Activated CD4-positive, alpha-beta T cell treated with anti-CD3 and anti-CD28 coated beads, Interleukin-10, Interleukin-2, amounts not matched to agents 100 ng/mL and 50 ng/mL, durations not matched to agents 16 hours and 8 hours (primary cell): ENCODE measurements at regions not wholly inside any gene's neighbourhood (a gene's known extent, or its start where the extent isn't known, plus 50 kb on each side); places are given as distances from the start of the nearest gene placed in this dataset.

Experiments used
- DNase-seq: peaks from one replicate; pipeline ENCODE4 v3.0.0-alpha.2; 2020

GRCh38 chrX:39360101-39360500, 558.8 kb downstream of the MID1IP1 start:
- DNase-seq = no peak

GRCh38 chrX:39361736-39362135, 560.5 kb downstream of the MID1IP1 start:
- DNase-seq = no peak

GRCh38 chrX:39367416-39367815, 566.2 kb downstream of the MID1IP1 start:
- no peak for DNase-seq

DNA sequence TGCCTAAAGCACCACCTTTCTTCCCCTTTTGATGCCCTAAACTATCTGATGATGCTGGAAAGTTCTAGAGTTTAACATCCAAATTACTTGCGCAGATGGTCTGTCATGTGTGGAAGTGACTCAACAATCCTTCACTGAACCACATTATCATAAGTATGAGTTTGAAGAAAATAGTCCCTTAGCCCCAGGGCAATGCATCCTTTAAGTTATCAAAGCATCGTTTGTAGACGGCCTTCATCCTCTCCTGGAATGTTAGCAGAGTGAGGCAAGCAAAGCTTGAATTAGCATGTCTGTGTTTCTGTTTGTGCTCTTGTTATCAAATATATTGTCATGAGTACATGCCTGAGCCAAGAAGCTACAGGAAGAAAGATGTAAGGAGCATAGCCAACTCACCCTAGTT, 570.9 kb downstream of the MID1IP1 start:
- DNase-seq = no peak

GRCh38 chrX:39377157-39377556, 575.9 kb downstream of the MID1IP1 start:
- no peak for DNase-seq

DNA sequence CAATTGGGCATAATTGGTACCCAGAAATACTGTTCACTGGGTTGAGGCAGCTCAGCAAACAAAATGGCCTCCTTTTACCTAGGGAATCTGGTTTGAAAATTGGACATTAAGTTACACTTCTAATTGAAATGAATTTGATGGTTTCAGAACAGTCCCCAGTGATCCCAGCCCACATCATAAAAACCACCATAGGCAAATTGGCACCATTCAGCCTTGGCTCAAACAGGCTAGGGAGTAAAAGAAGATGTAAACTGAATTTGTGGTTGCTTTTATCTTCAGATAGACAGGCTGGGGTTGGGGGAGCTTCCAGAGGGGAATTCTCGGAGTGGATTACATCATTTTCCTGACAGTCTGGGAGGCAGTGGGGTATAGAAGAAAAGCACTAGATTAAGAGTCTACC, 576.5 kb downstream of the MID1IP1 start:
- DNase-seq = no peak

DNA sequence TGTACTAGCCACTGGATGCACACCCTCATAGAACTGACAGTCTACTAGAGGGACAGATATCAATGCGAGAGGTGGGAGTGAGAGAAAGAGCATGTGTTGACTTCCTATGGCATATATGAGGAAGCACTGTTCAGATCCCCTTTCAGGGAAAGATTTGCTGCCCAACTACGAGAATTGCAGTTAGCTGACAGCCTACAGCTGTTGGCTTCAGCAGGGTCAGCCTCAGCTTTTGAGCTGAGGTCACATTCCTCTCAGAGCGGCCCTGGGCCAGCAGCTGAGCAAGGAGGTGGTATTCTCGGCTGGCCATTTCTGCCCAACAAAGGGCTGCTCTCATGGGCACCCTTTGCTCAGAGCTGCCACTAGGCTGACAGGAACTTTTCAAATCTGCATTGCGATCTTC, 580.2 kb downstream of the MID1IP1 start:
- no peak for DNase-seq

DNA sequence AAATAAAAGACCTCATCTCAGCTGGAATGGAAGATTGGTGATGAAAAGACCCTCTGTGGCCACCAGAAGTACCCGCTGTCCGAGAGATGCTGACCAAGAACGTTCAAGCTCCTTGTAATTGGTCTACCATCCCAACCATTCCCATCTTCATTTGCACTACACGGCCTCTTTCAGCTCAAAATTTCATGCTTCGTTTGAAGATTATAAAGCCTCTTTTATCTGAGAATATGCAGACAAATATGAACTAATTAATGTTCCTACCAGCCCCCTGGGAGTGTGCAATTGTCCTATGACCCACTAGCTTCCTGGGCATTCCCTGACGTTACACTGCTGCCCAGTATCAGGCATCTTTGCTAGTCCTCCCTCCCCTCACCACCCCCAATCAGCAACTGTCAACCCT, 583.7 kb downstream of the MID1IP1 start:
- DNase-seq = no peak

DNA sequence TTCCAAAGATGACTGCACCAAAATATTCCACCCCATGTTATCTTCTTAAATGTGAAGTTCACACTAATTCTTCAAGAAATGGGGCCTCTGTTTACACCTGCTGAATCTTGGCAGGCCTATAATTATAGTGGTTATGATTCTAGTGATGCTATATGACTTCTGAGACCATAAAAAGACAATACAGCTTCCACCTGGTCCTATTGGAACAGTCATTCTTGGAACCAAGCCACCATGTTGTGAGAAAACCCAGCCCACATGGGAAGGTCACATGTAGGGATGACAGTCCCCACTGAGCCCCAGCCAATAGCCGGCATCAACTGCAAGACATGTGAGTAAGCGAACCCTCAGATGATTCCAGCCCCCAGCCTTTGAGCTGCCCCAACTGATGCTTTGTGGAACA, 587.5 kb downstream of the MID1IP1 start:
- DNase-seq = no peak

- no peak for DNase-seq
Observed at GRCh38 chrX:39396358-39396995, 595.2 kb downstream of the MID1IP1 start.

- DNase-seq = no peak
Observed at GRCh38 chrX:39397561-39398199, 596.4 kb downstream of the MID1IP1 start.

GRCh38 chrX:39398215-39398962, 597.1 kb downstream of the MID1IP1 start:
- no peak for DNase-seq

DNA sequence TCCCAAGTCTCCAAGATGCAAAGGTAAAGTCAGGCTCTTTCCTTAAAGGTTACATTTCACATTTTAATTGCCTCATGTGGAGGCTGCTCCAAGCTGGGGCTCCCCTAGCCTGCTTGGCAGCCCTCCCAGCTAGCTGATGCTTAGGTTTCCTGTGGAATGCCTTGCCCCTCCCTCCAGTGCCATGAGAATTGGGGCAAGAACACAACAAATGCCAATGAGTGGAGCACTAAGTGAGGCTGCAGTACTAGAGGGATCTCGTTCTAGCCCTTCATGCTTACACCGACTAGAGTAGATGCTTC, 597.7 kb downstream of the MID1IP1 start:
- DNase-seq = no peak

DNA sequence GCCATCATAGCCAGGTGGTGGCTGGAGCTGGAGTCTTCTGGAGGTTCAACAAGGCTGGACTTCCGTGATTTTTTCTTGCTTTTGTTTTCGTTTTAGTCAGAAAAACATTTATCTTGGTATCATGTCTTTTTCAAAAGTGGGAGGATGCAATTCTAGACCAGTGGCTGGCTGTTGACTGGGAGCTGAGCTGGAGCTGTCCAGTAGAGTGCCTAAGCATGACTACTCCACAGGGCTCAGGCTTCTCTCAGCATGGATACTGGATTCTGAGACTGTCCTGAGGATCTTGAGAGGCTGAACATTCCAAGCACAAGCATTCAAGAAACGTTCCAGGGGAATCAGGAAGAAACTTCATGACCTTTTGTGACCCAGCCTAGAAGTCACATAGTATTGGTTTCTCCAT, 598.1 kb downstream of the MID1IP1 start:
- DNase-seq = no peak

DNA sequence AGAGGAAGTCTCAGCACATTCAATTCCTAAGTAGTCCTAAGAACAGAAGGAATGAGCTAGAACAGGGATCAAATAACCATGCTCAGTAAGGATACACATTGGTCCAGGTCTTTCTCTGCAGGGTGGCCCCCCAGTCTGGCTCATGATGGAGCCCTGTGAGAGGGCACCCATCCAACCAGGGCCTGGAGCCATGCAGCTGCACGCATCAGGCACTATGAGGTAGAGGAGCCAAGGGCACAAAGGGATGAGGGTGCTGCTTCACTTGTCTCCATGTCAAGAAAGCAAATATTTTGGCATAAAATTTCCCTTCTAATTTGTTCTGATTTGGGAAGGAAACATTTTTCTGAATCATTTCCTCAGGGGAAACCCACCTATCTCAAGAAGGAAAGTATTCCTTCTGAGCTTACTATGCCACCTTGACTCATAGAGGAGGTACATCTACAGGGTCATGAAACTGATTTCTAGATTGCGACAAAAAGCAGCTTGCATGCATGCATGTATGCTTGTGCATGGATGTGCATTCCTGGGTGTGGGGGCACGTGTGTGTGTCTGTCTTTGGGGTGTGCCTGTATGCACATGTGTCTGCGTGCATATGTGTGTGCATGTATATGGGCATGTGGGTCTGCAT, 600.3 kb downstream of the MID1IP1 start:
- DNase-seq = no peak

GRCh38 chrX:39402158-39402557, 600.9 kb downstream of the MID1IP1 start:
- no peak for DNase-seq

- no peak for DNase-seq
Observed at GRCh38 chrX:39406799-39407198, 605.5 kb downstream of the MID1IP1 start.

GRCh38 chrX:39409246-39409917, 608.1 kb downstream of the MID1IP1 start:
- no peak for DNase-seq

DNA sequence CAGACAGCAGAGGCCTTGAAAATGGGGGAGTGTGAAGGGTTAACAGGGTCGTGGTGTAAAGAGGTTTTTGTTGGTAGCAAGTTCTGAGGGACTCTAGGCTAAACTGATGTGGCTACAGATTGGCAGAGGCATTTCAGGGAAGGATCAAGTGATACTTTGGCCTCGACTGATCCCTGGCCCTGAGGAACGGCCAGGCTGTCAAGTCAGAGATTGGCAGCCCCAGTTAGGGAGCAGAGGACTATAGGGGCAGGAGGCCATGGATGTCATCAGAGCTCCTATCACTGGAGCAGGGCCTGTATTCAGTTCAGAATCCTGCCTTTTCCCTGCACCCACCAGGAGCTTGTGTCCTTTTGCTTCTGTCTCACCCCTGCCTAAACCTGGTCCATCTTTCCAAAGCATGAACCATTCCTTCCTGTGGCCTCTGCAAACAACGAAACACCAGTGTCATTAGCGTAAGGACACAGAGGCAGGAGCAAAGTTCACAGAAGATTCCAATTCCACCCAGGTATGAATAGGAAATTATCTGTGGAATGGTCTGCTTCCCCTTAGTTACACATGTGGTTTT, 613.1 kb downstream of the MID1IP1 start:
- DNase-seq = no peak

GRCh38 chrX:39416547-39417260, 615.4 kb downstream of the MID1IP1 start:
- no peak for DNase-seq

DNA sequence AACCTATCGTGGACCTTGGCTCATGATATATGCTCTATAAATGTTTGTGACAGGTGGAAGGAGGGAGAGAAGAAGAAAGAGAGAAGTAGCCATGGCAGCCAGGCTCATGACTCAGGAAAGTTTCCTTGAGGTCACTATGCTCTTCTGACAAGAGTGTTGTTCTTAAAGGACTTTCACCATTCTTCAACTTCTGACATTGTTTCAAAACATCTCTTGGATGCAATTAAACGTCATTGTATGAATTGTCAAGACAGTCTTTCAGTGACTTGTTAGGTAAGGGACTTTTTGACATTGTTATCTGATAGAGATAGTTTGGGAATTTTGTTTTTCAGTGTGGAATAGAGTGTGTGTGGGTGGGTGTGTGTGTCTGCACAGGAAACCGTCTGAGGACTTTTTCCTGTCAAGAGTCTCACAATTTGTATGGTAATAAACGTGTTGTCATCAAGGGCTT, 617.0 kb downstream of the MID1IP1 start:
- no peak for DNase-seq
